ENCODE measurements at regions not wholly inside any gene's neighbourhood (a gene's known extent, or its start where the extent isn't known, plus 50 kb on each side); places are given as distances from the start of the nearest gene placed in this dataset.

- no peak overlapping the region for H3K4me3 ChIP-seq (ENCODE audit: low read depth, low read length)
- DNase-seq (ENCODE audit: low read depth): no peak
- no peak for TF ChIP-seq CTCF (IDR thresholded peaks at IDR 0.05; ENCODE audit: low read depth, low read length, missing control alignments)
Observed at GRCh38 chrX:138294951-138295350, 416.6 kb downstream of the FGF13 start.

- no peak for TF ChIP-seq CTCF (IDR thresholded peaks at IDR 0.05; ENCODE audit: low read depth, low read length, missing control alignments)
- H3K4me3 ChIP-seq (ENCODE audit: low read depth, low read length): no peak overlapping the region
- DNase-seq (ENCODE audit: low read depth): no peak
Observed at GRCh38 chrX:138298268-138298667, 413.2 kb downstream of the FGF13 start.

- TF ChIP-seq CTCF (IDR thresholded peaks at IDR 0.05; ENCODE audit: low read depth, low read length, missing control alignments): no peak
- H3K4me3 ChIP-seq (ENCODE audit: low read depth, low read length): no peak overlapping the region
- no peak for DNase-seq (ENCODE audit: low read depth)
Observed at GRCh38 chrX:138345801-138346200, 365.7 kb downstream of the FGF13 start.

- no peak for TF ChIP-seq CTCF (IDR thresholded peaks at IDR 0.05; ENCODE audit: low read depth, low read length, missing control alignments)
- H3K4me3 ChIP-seq (ENCODE audit: low read depth, low read length): no peak overlapping the region
- no peak for DNase-seq (ENCODE audit: low read depth)
Observed at GRCh38 chrX:138349351-138349750, 362.2 kb downstream of the FGF13 start.

- no peak for DNase-seq (ENCODE audit: low read depth)
- H3K4me3 ChIP-seq (ENCODE audit: low read depth, low read length): no peak overlapping the region
- TF ChIP-seq CTCF (IDR thresholded peaks at IDR 0.05; ENCODE audit: low read depth, low read length, missing control alignments): no peak
Observed at GRCh38 chrX:138378876-138379275, 332.6 kb downstream of the FGF13 start.

- DNase-seq (ENCODE audit: low read depth): no peak
- no peak overlapping the region for H3K4me3 ChIP-seq (ENCODE audit: low read depth, low read length)
- no peak for TF ChIP-seq CTCF (IDR thresholded peaks at IDR 0.05; ENCODE audit: low read depth, low read length, missing control alignments)
Observed at GRCh38 chrX:138408101-138408500, 303.4 kb downstream of the FGF13 start.

GRCh38 chrX:138411048-138411447 is 300.5 kb downstream of the FGF13 start:
- DNase-seq (ENCODE audit: low read depth): no peak
- no peak for TF ChIP-seq CTCF (IDR thresholded peaks at IDR 0.05; ENCODE audit: low read depth, low read length, missing control alignments)
- no peak overlapping the region for H3K4me3 ChIP-seq (ENCODE audit: low read depth, low read length)

All from GM12864 (cell line).